IMR-90 (cell line): ENCODE measurements at regions not wholly inside any gene's neighbourhood (a gene's known extent, or its start where the extent isn't known, plus 50 kb on each side); places are given as distances from the start of the nearest gene placed in this dataset.
A peak's percentile ranks its signal among the peaks of the same experiment; 100 is the strongest.

ENCODE experiments used
- ATAC-seq: fragments of 200-7000 bp; cut with Tn5 transposase; 2 replicates; pipeline ENCODE4 v1.9.1; 2020; ENCODE audit warnings: low read depth, mild to moderate bottlenecking, moderate library complexity
- BruUV-seq: library from RNA; stranded (reverse); fragments of 400-500 nt; replicated peaks from 2 replicates; lab custom pipeline; 2021; lab: Mats Ljungman, UMichigan
- CTCF ChIA-PET: fragments of 300-600 bp; formaldehyde crosslinking; extraction: SDS; loops from one replicate; lab custom pipeline; 2021; ENCODE audit warnings: antibody characterized with exemption; lab: Yijun Ruan, JAX
- POLR2A ChIA-PET: fragments of 300-600 bp; sonication (Branson Sonifier 250); formaldehyde crosslinking; loops from one replicate; lab custom pipeline; 2022; ENCODE audit warnings: antibody characterized with exemption; ENCODE audit not compliant: unreplicated experiment; lab: Charles Lee
- DNase-seq: peaks from one replicate; pipeline ENCODE4 v3.0.0; 2013
- H2AFZ ChIP-seq: replicated peaks from 2 replicates; pipeline ENCODE3; 2013; ENCODE audit warnings: low read length, mild to moderate bottlenecking; ENCODE audit not compliant: poor library complexity
- H2AK5ac ChIP-seq: 2 replicates; pipeline ENCODE4 v1.6.1; 2013; ENCODE audit warnings: low read depth, low read length, inconsistent platforms
- H2AK9ac ChIP-seq: replicated peaks from 2 replicates; pipeline ENCODE3; 2013; ENCODE audit warnings: mild to moderate bottlenecking, low read depth, low read length, moderate library complexity; ENCODE audit not compliant: poor library complexity
- H2BK120ac ChIP-seq: 2 replicates; pipeline ENCODE4 v1.6.1; 2013; ENCODE audit warnings: low read depth, low read length, inconsistent platforms
- H2BK15ac ChIP-seq: 3 replicates; pipeline ENCODE4 v1.6.1; 2013; ENCODE audit warnings: low read depth, low read length, inconsistent platforms
- H2BK20ac ChIP-seq: 2 replicates; pipeline ENCODE4 v1.6.1; 2013; ENCODE audit warnings: low read depth, mild to moderate bottlenecking, inconsistent platforms, low read length, moderate library complexity
- H2BK5ac ChIP-seq: 2 replicates; pipeline ENCODE4 v1.6.1; 2013; ENCODE audit warnings: mild to moderate bottlenecking, low read depth, low read length, inconsistent platforms; ENCODE audit not compliant: poor library complexity, severe bottlenecking
- H3K14ac ChIP-seq: replicated peaks from 2 replicates; pipeline ENCODE4 v1.6.1; 2013; ENCODE audit warnings: low read depth, low read length, inconsistent platforms
- H3K18ac ChIP-seq: 2 replicates; pipeline ENCODE4 v1.6.1; 2013; ENCODE audit warnings: low read depth, low read length, control low read depth
- H3K23ac ChIP-seq: 2 replicates; pipeline ENCODE4 v1.6.1; 2013; ENCODE audit warnings: low read depth, low read length, inconsistent platforms
- H3K27ac ChIP-seq: 2 replicates; pipeline ENCODE4 v1.5.1; 2013; ENCODE audit warnings: mild to moderate bottlenecking, control low read depth, low read length; ENCODE audit not compliant: insufficient read depth
- H3K27me3 ChIP-seq: 2 replicates; pipeline ENCODE4 v1.6.1; 2013; ENCODE audit warnings: low read length; ENCODE audit not compliant: control insufficient read depth, insufficient read depth
- H3K36me3 ChIP-seq: 2 replicates; pipeline ENCODE4 v1.6.1; 2013; ENCODE audit warnings: low read length, mixed read lengths; ENCODE audit not compliant: control insufficient read depth, insufficient read depth
- H3K4ac ChIP-seq: 2 replicates; pipeline ENCODE4 v1.6.1; 2013; ENCODE audit warnings: low read depth, low read length, inconsistent platforms
- H3K4me1 ChIP-seq: 2 replicates; pipeline ENCODE4 v1.6.1; 2013; ENCODE audit warnings: low read length, mixed read lengths; ENCODE audit not compliant: control insufficient read depth, insufficient read depth
- H3K4me2 ChIP-seq: 2 replicates; pipeline ENCODE4 v1.6.1; 2013; ENCODE audit warnings: low read depth, mild to moderate bottlenecking, control low read depth, low read length, moderate library complexity
- H3K4me3 ChIP-seq: 2 replicates; pipeline ENCODE4 v1.5.1; 2013; ENCODE audit warnings: low read depth, mild to moderate bottlenecking, control low read depth, low read length, moderate library complexity; ENCODE audit not compliant: insufficient read depth
- H3K56ac ChIP-seq: 2 replicates; pipeline ENCODE4 v1.6.1; 2013; ENCODE audit warnings: low read length, inconsistent platforms; ENCODE audit not compliant: insufficient read depth; ENCODE audit errors: extremely low read depth
- H3K79me1 ChIP-seq, 2 experiments: 2 replicates each; pipeline ENCODE4 v1.6.1; 2013; ENCODE audit warnings: low read length in 2 of 2, inconsistent platforms in 1 of 2, low read depth in 1 of 2
- H3K9ac ChIP-seq: 2 replicates; pipeline ENCODE4 v1.6.1; 2013; ENCODE audit warnings: low read depth, low read length, control low read depth
- H3K9me1 ChIP-seq: 2 replicates; pipeline ENCODE4 v1.6.1; 2013; ENCODE audit warnings: low read length, inconsistent platforms; ENCODE audit not compliant: insufficient read depth
- H3K9me3 ChIP-seq: 2 replicates; pipeline ENCODE4 v1.6.1; 2013; ENCODE audit warnings: low read length; ENCODE audit not compliant: control insufficient read depth, insufficient read depth
- H4K20me1 ChIP-seq: 2 replicates; pipeline ENCODE4 v1.6.1; 2013; ENCODE audit warnings: low read length, inconsistent platforms; ENCODE audit not compliant: insufficient read depth
- H4K5ac ChIP-seq: 2 replicates; pipeline ENCODE4 v1.6.1; 2013; ENCODE audit warnings: mild to moderate bottlenecking, low read depth, low read length, control low read depth
- H4K8ac ChIP-seq, 2 experiments: 2 replicates each; pipeline ENCODE4 v1.6.1; 2013; ENCODE audit warnings: low read depth in 2 of 2, low read length in 2 of 2, control low read depth in 1 of 2, inconsistent platforms in 1 of 2
- H4K91ac ChIP-seq: 2 replicates; pipeline ENCODE4 v1.6.1; 2013; ENCODE audit warnings: low read depth, low read length, inconsistent platforms; ENCODE audit not compliant: insufficient read depth
- CEBPB ChIP-seq: IDR thresholded peaks from 2 replicates; pipeline ENCODE4 v1.6.1; 2012; ENCODE audit warnings: low read depth, low read length, improper control_type of control experiment
- SMC3 ChIP-seq: fragments of 150-350 bp; IDR thresholded peaks from 2 replicates; pipeline ENCODE4 v1.6.1; 2016; ENCODE audit warnings: low read depth, mild to moderate bottlenecking, antibody characterized with exemption, low read length, moderate library complexity
- WGBS, 2 experiments: methylation state at CpG; one replicate each; pipeline versions ENCODE4 v1.1.5 to v1.1.7; 2013; ENCODE audit warnings: missing lambda C conversion rate in 2 of 2; ENCODE audit not compliant: insufficient read length in 1 of 2; ENCODE audit errors: extremely low coverage in 2 of 2; 5-methylcytosine and 5-hydroxymethylcytosine counted together
- dilution Hi-C: fragments of 300-500 bp; cut with HindIII; formaldehyde crosslinking; loops from one replicate; pipeline ENCODE4 v1.14.3; 2018; ENCODE audit warnings: low sequenced_read_pairs; ENCODE audit not compliant: unreplicated experiment
- in situ Hi-C: fragments of 300-500 bp; cut with MboI; formaldehyde crosslinking; loops from 3 replicates; pipeline ENCODE4 v1.14.3; 2019; ENCODE audit warnings: low sequenced_read_pairs, inconsistent platforms, mixed read lengths
- intact Hi-C: fragments of 100-400 bp; cut with micrococcal nuclease; formaldehyde crosslinking; loops from 2 replicates; pipeline ENCODE4 v1.10.0; 2022
- TF ChIP-seq, protein P1 (sequence below): fragments of 150-350 bp; IDR thresholded peaks from 2 replicates; pipeline ENCODE4 v1.6.1; 2017; ENCODE audit warnings: mild to moderate bottlenecking, antibody characterized with exemption, low read length, low read depth

DNA sequence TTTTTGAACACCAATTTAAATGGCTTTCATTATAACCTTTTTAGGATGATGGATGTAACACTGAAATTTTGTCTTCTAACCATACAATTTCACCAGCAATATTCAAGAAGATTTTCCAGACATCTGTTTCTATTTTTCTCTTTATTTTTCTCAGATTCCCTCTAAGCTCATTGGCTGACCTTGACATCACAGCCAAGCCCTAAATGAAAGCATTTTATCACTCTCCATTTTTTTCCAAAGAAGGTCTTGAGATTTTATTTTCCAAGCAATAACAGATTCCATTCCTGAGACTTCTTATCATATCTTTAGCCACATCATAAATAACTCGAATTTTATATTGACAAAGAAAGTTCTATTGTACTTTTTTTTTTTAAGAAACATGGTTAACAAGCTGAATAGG, 392.6 kb upstream of the THBS1 start:
- Histone ChIP-seq H3K9ac (no peak overlapping the region), H2BK5ac (peak overlapping the region; percentile 94), H4K8ac (peak overlapping the region in 1 of 2 experiments; percentile 17; a peak in 1 of 4 replicates), H3K4ac (peak overlapping the region; percentile 36; the same call in 1 of the 2 replicates), H3K14ac (0 out of 2 replicates have a peak overlapping the region, but pooled peaks have one; percentile 16), H2AK9ac (no peak overlapping the region), H3K27ac (no peak overlapping the region), H3K27me3 (no peaks in the 10 kb centered on the region), H4K91ac (0 out of 2 replicates have a peak overlapping the region, but pooled peaks have one; percentile 47), H3K79me1 (peaks cover 5 to 19% of the 10 kb centered on the region in 2 experiments; a peak in 3 of 4 replicates), H2AFZ (no peak overlapping the region), H3K4me2 (no peak overlapping the region), H2BK120ac (peak overlapping the region; percentile 88), H3K18ac (peak overlapping the region; percentile 26; the same call in 1 of the 2 replicates), H4K5ac (peak overlapping the region; percentile 74; the same call in 1 of the 2 replicates), H3K36me3 (no peaks in the 10 kb centered on the region), H3K23ac (no peak overlapping the region), H2BK15ac (peak overlapping the region; percentile 76; the same call in 2 of the 3 replicates), H2BK20ac (peak overlapping the region; percentile 84; the same call in 1 of the 2 replicates), H3K9me1 (peaks cover 12% of the 10 kb centered on the region), H3K9me3 (no peaks in the 10 kb centered on the region), H3K4me3 (no peak overlapping the region), H4K20me1 (no peaks in the 10 kb centered on the region), H3K4me1 (peaks cover 20% of the 10 kb centered on the region), H3K56ac (no peak overlapping the region), H2AK5ac (no peak overlapping the region)
- dilution Hi-C loops (no loop called here), intact Hi-C loops (no loop called here), in situ Hi-C loops (no loop called here)
- ChIA-PET POLR2A (interaction anchor here (0.8 to 1.1 kb wide), 2 partner anchors 58 to 392 kb away, joined by 3 read pairs; partner anchors contain the start of gene THBS1), CTCF (interaction anchor here (0.5 to 1.8 kb wide), 5 partner anchors 16 to 417 kb away, joined by 3 to 6 read pairs (median 4); no protein-coding TSS in a partner anchor)
- BruUV-seq: no TSS peak
- ATAC-seq (no peak), DNase-seq (no peak)
- no CpG with 5 or more reads among the region's 1 CpG for WGBS, 2 experiments
- TF ChIP-seq SMC3 (no peak), CEBPB (no peak)
- TF ChIP-seq, protein P1, sequence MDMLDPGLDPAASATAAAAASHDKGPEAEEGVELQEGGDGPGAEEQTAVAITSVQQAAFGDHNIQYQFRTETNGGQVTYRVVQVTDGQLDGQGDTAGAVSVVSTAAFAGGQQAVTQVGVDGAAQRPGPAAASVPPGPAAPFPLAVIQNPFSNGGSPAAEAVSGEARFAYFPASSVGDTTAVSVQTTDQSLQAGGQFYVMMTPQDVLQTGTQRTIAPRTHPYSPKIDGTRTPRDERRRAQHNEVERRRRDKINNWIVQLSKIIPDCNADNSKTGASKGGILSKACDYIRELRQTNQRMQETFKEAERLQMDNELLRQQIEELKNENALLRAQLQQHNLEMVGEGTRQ: no peak
